CD14-positive monocyte (primary cell): ENCODE measurements at regions not wholly inside any gene's neighbourhood (a gene's known extent, or its start where the extent isn't known, plus 50 kb on each side); places are given as distances from the start of the nearest gene placed in this dataset.

ENCODE experiments used
- DNase-seq, 3 donors: peaks; one replicate each; pipeline ENCODE4 v3.0.0-alpha.2; 2011 to 2022
- H2AFZ ChIP-seq: 2 replicates; pipeline ENCODE4 v1.6.0; 2012; ENCODE audit warnings: mild to moderate bottlenecking, low read depth, low read length, inconsistent platforms; ENCODE audit not compliant: insufficient read depth, poor library complexity, severe bottlenecking
- H3K27ac ChIP-seq, 2 donors: 1 replicate in 1 of 2; 2 replicates in 1 of 2; pipeline ENCODE4 v1.5.1; 2012 to 2013; ENCODE audit warnings: low read length in 2 of 2, control low read depth in 1 of 2, inconsistent platforms in 1 of 2, low read depth in 1 of 2, mild to moderate bottlenecking in 1 of 2
- H3K27me3 ChIP-seq, 2 donors: one replicate each; pipeline versions ENCODE4 v1.6.0 to v1.6.1; 2011 to 2013; ENCODE audit warnings: low read length in 2 of 2; ENCODE audit not compliant: control insufficient read depth in 2 of 2, insufficient read depth in 2 of 2
- H3K36me3 ChIP-seq, 2 donors: replicated peaks in 1 of 2; 1 replicate in 1 of 2; 2 replicates in 1 of 2; pipeline versions ENCODE4 v1.5.1 to v1.6.1; 2012 to 2013; ENCODE audit warnings: low read length in 2 of 2, control low read depth in 1 of 2, inconsistent platforms in 1 of 2, mild to moderate bottlenecking in 1 of 2; ENCODE audit not compliant: insufficient read depth in 2 of 2, control insufficient read depth in 1 of 2
- H3K4me1 ChIP-seq, 2 donors: 1 replicate in 1 of 2; 2 replicates in 1 of 2; pipeline versions ENCODE4 v1.5.1 to v1.6.1; 2012 to 2013; ENCODE audit warnings: low read length in 2 of 2, control low read depth in 1 of 2, inconsistent platforms in 1 of 2, mild to moderate bottlenecking in 1 of 2, moderate library complexity in 1 of 2; ENCODE audit not compliant: insufficient read depth in 2 of 2, control insufficient read depth in 1 of 2
- H3K4me2 ChIP-seq: replicated peaks from 2 replicates; pipeline ENCODE3; 2012; ENCODE audit warnings: low read length, moderate library complexity, mild to moderate bottlenecking; ENCODE audit not compliant: poor library complexity, severe bottlenecking; ENCODE audit errors: extremely low read depth
- H3K4me3 ChIP-seq, 3 experiments: fragments of 200-600 bp in 1 of 3; sonication (generic) in 1 of 3; replicated peaks in 1 of 3; 1 replicate in 2 of 3; 2 replicates in 1 of 3; pipeline ENCODE4 v1.5.1; 2011 to 2013; ENCODE audit warnings: low read length in 3 of 3, mild to moderate bottlenecking in 3 of 3, control low read depth in 2 of 3, low read depth in 2 of 3, inconsistent platforms in 1 of 3, moderate library complexity in 1 of 3
- H3K79me2 ChIP-seq: 2 replicates; pipeline ENCODE4 v1.6.0; 2012; ENCODE audit warnings: mild to moderate bottlenecking, control low read depth, inconsistent platforms, low read length, moderate library complexity; ENCODE audit not compliant: insufficient read depth
- H3K9ac ChIP-seq: 2 replicates; pipeline ENCODE4 v1.6.0; 2017; ENCODE audit warnings: low read length, mild to moderate bottlenecking; ENCODE audit not compliant: insufficient read depth, poor library complexity, severe bottlenecking
- H3K9me3 ChIP-seq, 2 donors: replicated peaks in 1 of 2; 1 replicate in 1 of 2; 2 replicates in 1 of 2; pipeline versions ENCODE4 v1.5.1 to v1.6.1; 2012 to 2013; ENCODE audit warnings: low read length in 2 of 2, control low read depth in 1 of 2; ENCODE audit not compliant: control insufficient read depth in 1 of 2, insufficient read depth in 1 of 2
- H4K20me1 ChIP-seq: 2 replicates; pipeline ENCODE4 v1.6.0; 2012; ENCODE audit warnings: mild to moderate bottlenecking, low read length, control low read depth, moderate library complexity; ENCODE audit not compliant: insufficient read depth
- H3K27ac Mint-ChIP-seq, 7 donors: one replicate each; pipeline ENCODE4 v1.8.0; 2020; ENCODE audit warnings: mild to moderate bottlenecking in 7 of 7, mixed read lengths in 7 of 7, moderate library complexity in 6 of 7, inconsistent platforms in 2 of 7
- H3K27me3 Mint-ChIP-seq, 3 donors: one replicate each; pipeline ENCODE4 v1.8.0; 2021 to 2022; ENCODE audit warnings: low read depth in 3 of 3, mild to moderate bottlenecking in 3 of 3, mixed read lengths in 3 of 3, moderate library complexity in 3 of 3, inconsistent platforms in 1 of 3
- H3K36me3 Mint-ChIP-seq, 2 donors: one replicate each; pipeline ENCODE4 v1.8.0; 2020; ENCODE audit warnings: mixed read lengths in 2 of 2, inconsistent platforms in 1 of 2, mild to moderate bottlenecking in 1 of 2
- H3K4me1 Mint-ChIP-seq: one replicate; pipeline ENCODE4 v1.8.0; 2020; ENCODE audit warnings: mild to moderate bottlenecking, mixed read lengths
- H3K4me3 Mint-ChIP-seq, 2 donors: one replicate each; pipeline ENCODE4 v1.8.0; 2020; ENCODE audit warnings: mild to moderate bottlenecking in 2 of 2, mixed read lengths in 2 of 2, moderate library complexity in 1 of 2
- H3K9me3 Mint-ChIP-seq, 7 donors: one replicate each; pipeline ENCODE4 v1.8.0; 2020 to 2022; ENCODE audit warnings: mixed read lengths in 7 of 7, mild to moderate bottlenecking in 6 of 7, moderate library complexity in 6 of 7, inconsistent platforms in 2 of 7
- WGBS: methylation state at CpG from one replicate; pipeline ENCODE4 v1.1.5; 2013; ENCODE audit warnings: missing lambda C conversion rate; ENCODE audit not compliant: insufficient coverage; 5-methylcytosine and 5-hydroxymethylcytosine counted together
- intact Hi-C, 2 donors: fragments of 100-400 bp; cut with micrococcal nuclease; formaldehyde crosslinking; loops; one replicate each; pipeline versions ENCODE4 v1.15.0 to v1.15.1; 2023
- TF ChIP-seq, protein P1 (sequence below): fragments of 200-600 bp; IDR thresholded peaks from one replicate; pipeline ENCODE4 v1.8.0; 2022; ENCODE audit warnings: antibody characterized with exemption, mild to moderate bottlenecking

DNA sequence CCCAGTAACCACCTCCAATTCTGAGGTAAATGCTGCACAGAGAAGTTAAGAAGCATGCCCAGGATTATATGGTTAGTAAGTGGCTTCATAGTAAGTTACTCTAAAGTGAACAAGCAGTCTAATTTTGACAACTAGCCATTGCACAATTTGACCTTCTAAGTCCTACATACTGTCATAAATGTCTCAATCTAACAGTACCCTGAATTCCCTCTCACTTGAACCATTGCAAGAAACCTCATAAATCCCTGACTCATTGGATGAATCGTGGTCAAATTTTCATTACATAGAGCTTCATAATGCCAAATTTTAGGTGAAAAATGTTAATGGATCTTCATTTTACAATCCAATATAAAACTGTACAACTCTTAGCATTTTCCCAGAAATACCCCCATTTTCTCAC, 217.3 kb upstream of the GRIA4 start:
- Histone ChIP-seq H2AFZ (no peak overlapping the region), H3K27me3 (no peaks in the 10 kb centered on the region), H3K36me3 (no peaks in the 10 kb centered on the region), H4K20me1 (no peaks in the 10 kb centered on the region), H3K4me1 (no peaks in the 10 kb centered on the region), H3K4me2 (no peak overlapping the region), H3K79me2 (no peaks in the 10 kb centered on the region), H3K9ac (no peak overlapping the region), H3K4me3 (no peak overlapping the region), H3K9me3 (no peaks in the 10 kb centered on the region), H3K27ac (no peak overlapping the region)
- Mint-ChIP-seq H3K9me3 (peaks cover 0 to 7% (median 0%) of the 10 kb centered on the region in 7 donors), H3K36me3 (no peaks in the 10 kb centered on the region), H3K4me1 (no peaks in the 10 kb centered on the region), H3K27me3 (no peaks in the 10 kb centered on the region), H3K4me3 (no peak overlapping the region), H3K27ac (no peak overlapping the region)
- TF ChIP-seq, protein P1, sequence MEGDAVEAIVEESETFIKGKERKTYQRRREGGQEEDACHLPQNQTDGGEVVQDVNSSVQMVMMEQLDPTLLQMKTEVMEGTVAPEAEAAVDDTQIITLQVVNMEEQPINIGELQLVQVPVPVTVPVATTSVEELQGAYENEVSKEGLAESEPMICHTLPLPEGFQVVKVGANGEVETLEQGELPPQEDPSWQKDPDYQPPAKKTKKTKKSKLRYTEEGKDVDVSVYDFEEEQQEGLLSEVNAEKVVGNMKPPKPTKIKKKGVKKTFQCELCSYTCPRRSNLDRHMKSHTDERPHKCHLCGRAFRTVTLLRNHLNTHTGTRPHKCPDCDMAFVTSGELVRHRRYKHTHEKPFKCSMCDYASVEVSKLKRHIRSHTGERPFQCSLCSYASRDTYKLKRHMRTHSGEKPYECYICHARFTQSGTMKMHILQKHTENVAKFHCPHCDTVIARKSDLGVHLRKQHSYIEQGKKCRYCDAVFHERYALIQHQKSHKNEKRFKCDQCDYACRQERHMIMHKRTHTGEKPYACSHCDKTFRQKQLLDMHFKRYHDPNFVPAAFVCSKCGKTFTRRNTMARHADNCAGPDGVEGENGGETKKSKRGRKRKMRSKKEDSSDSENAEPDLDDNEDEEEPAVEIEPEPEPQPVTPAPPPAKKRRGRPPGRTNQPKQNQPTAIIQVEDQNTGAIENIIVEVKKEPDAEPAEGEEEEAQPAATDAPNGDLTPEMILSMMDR, result no peak
- peak in 2 of 3 donors; percentile 5 to 30 for DNase-seq
- intact Hi-C loops, result no loop called here
- WGBS, result no CpG with 5 or more reads among the region's 1 CpG

- no peaks in the 10 kb centered on the region for H3K9me3 ChIP-seq
- DNase-seq, result no peak
- no peak overlapping the region for H3K4me2 ChIP-seq
- no peak overlapping the region for H3K4me3 ChIP-seq
- H3K27me3 ChIP-seq, result no peaks in the 10 kb centered on the region
- H3K79me2 ChIP-seq, result no peaks in the 10 kb centered on the region
- Mint-ChIP-seq H3K36me3 (no peaks in the 10 kb centered on the region), H3K4me1 (no peaks in the 10 kb centered on the region), H3K4me3 (no peak overlapping the region), H3K27ac (no peak overlapping the region), H3K9me3 (no peaks in the 10 kb centered on the region), H3K27me3 (no peaks in the 10 kb centered on the region)
- H3K36me3 ChIP-seq, result no peaks in the 10 kb centered on the region
- no peak overlapping the region for H2AFZ ChIP-seq
- H3K27ac ChIP-seq, result no peak overlapping the region
- WGBS, result 90% methylated on average over 2 of the region's 5 CpGs
- no peak overlapping the region for H3K9ac ChIP-seq
- H4K20me1 ChIP-seq, result no peaks in the 10 kb centered on the region
- H3K4me1 ChIP-seq, result no peaks in the 10 kb centered on the region
- intact Hi-C loops, result no loop called here
- TF ChIP-seq, protein P1, result no peak
Observed at GRCh38 chr11:105389952-105390351, 219.9 kb upstream of the GRIA4 start.
